ENCODE measurements at regions not wholly inside any gene's neighbourhood (a gene's known extent, or its start where the extent isn't known, plus 50 kb on each side); places are given as distances from the start of the nearest gene placed in this dataset.

DNA sequence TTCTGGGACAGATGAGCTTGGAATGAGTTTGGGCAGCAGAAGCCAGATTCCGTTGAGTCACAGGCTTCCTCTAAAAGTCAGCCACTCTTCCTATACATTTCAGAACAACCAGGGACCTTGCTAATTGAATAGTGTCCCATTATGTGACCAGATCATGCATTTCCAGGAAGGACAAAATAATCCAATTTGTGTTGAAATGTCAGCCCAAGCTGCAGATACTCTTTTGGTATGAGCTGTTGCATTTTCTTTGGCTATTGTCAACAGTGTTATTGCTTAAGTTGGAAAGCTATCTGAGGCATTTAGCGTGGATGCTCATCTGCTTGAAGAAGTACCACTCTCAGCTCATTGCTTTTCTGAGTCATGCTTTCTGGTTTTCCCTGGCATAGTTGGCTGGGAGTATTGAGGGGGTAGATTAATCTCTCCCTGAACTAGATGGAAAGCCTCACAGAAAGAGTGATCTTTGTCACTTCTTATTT, 223.7 kb upstream of the HABP2 start:
- DNase-seq: no peak

- DNase-seq: no peak
Observed at GRCh38 chr10:113331961-113332360, 220.9 kb upstream of the HABP2 start.

DNA sequence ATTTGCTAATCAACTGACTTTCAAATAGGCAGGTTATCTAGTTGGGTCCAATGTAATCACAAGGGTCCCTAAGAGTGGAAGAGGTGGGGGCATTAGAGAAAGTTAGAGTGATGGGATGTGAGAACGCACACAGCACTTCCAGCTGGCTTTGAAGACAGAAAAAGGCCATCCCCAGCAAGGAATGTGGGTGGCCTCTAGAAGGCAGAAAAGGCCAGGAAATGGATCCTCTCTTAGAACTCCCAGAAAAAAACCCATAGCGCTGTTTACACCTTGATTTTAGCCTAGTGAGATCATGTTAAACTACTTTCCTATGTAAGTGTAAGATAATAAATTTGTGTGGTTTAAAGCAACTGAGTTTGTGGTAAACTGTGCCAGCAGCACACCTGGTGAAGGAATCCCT, 219.5 kb upstream of the HABP2 start:
- DNase-seq: no peak

DNA sequence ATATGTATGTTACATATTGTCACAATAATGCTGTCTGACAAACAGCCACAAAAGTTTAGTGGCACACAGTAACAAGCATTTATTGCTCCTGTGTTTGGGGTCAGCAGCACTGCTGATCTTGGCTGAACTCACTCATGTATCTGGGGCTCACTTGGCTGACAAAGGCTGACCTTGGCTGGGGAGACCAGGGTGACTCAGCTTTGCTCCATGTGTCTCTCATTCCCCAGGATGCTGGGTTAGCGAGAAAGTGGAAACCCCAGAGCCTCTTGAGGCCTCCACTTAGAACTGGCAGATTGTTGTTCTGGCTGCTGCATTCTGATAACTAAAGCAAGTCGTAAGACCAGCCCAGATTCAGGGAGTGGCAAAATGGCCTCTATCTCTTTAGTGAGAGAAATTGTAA, 217.3 kb upstream of the HABP2 start:
- DNase-seq: no peak

GRCh38 chr10:113336549-113337130, 216.2 kb upstream of the HABP2 start:
- DNase-seq: no peak

DNA sequence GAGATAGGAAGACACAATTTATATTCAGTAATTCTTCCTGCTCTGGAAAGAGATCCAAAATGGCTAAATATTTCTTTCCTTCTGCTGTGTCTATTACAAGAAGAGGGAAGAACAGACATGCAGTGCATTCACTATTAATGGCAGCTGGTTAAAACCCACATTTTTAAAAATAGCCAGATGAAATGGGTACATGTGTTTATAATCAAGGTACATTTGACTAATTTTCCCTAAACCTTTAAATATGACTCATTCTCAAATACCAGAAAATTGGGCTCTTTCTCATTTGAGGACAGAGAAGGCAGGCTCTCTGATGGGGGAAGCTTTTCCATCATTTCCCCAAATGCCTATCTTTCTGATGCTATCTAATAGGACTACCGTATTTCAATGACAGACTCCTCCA, 215.7 kb upstream of the HABP2 start:
- no peak for DNase-seq

DNA sequence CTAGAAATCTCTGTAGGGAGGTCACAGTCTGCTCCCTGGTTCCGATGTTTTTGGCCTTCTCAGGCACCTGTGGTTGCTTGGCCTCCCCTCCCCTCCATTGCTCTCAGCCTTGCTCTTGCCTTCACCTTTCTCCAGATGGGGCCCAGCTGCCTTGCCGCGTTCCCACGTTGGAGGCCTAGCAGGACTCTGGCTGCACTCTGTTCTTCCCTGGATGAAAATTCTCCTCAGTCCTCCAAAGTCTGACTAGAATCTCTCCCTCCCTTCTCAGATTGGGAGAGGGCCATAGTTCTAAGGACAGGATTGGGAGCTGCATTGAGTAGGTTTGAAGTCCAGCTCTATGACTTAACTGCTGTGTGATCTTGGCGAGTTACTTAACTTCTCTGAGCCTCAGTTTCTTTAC, 213.7 kb upstream of the HABP2 start:
- DNase-seq: no peak

- DNase-seq: no peak
Observed at GRCh38 chr10:113340282-113340681, 212.6 kb upstream of the HABP2 start.

DNA sequence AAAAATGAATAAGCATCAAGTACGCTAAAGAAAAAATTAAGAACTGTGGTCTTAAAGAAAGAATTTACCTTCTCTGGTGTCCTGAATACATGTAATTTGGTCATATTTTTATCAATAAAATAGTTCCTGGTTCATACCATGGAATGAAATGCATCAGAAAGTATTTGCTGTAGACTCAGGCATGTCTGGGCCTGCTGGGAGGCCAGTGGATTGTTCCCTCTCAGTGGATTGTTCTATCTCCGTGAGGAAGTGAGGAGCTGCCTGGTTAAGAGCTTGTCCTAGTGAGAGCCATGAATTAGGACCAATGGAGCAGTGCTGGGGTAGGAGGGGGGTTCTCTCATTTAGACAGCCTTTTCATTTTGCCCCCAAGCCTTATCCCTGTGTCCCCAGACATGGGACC, 211.7 kb upstream of the HABP2 start:
- DNase-seq: no peak

DNA sequence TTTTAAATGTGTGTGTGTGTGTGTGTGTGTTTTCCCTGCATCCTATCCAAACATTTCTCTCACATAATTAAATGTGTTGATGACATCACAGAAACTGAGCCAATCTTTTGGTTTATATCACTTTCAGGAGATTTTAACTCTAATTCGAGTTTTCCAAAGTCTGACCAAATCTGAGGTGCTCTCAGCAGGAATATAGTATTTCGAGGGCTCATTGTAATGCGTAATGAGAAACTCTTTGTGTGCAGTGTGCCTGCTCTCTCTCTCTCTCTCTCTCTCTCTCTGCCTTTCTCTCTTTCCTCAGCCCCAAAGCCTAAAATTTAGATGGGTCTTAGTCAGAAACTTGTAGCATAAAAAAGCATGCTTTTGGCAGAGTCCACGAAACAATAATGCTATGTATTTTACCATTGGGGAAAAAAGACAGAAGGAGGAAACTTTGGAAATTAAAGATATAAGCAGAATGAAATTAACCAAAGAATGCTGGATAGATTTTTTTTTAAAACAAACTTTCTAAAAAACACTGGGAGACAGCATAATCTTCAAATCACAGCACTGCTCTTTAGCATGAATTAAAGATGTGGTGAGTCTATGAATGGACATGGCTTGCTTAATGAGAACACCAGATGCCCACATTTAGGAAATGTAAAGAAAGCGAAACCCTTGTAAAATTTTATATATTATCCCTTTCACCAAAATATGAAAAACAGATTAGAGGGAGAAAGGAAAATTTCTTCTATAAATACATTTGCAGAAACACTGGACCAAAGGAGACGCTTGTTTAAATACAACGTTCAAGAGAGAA, 206.8 kb upstream of the HABP2 start:
- no peak for DNase-seq

DNA sequence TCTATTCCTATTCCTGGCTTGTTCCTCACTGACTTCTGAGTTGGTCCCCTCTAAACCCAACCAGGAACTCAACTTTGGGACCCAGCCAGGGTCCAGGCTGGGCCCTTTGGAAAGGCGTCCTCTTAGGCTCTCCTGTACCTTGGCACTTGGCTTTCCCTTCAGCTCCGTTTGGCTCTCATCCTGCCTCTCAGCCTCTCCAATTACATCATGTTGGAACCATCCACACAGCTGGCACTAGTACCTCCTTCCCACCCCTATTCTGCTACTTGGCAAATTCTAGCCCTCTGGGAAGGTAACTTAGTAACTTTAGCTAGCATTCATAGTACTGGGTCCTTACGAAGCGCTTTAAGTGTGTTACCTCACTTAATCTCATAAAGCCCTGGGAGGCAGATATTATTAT, 205.3 kb upstream of the HABP2 start:
- no peak for DNase-seq

- DNase-seq: no peak
Observed at GRCh38 chr10:113348694-113349093, 204.2 kb upstream of the HABP2 start.

DNA sequence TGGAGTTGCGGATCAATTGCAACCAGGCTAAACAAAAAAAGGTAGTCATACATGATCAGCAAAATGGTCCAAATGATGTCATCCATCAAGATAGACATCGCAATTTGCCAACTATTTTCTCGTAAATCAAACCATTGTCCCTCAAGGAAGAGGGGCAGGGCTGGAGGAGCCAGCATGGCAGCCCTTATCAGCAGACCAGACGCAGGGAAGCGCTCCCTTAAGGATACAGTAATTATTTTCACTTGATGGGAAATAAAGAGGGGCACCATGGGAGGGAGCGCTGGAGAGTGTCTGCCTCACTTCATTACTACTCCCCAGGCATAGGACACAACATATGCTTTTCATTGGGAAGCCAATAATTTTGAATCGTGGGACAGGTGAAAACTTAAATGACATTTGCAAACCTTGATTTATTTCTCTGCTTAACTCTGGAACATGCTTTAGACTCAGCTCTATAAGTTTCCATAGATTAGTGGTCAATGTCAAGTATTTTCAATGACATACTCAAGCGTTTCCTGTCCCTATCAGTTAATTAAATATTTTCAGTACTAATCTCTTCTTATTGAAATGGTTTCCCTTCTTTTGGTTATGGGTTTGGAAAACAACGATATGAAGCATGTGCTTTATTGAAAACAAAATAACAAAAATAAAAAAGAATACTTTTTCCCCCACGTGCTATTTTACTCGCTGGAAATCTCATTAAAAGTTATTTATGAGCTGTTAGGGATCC, 202.4 kb upstream of the HABP2 start:
- DNase-seq: no peak

DNA sequence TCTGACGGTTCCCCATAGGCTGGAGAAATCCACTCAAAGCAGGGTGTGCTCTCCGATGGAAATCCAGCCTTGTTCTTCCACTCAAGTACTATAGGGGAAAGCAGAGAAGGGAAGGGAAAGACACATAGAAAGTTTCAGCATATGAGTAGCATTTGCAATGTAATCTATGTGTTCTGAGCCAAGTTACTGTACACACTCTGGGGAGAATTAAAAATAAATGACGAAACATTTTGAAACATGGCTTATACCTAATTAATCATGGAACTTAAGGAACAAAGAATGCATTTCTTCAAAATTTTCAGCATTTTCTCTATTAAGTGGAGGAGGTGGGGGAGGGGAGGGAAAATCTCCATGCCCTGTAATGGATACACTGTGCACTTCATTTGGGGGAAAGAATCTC, 198.1 kb upstream of the HABP2 start:
- DNase-seq: no peak

DNA sequence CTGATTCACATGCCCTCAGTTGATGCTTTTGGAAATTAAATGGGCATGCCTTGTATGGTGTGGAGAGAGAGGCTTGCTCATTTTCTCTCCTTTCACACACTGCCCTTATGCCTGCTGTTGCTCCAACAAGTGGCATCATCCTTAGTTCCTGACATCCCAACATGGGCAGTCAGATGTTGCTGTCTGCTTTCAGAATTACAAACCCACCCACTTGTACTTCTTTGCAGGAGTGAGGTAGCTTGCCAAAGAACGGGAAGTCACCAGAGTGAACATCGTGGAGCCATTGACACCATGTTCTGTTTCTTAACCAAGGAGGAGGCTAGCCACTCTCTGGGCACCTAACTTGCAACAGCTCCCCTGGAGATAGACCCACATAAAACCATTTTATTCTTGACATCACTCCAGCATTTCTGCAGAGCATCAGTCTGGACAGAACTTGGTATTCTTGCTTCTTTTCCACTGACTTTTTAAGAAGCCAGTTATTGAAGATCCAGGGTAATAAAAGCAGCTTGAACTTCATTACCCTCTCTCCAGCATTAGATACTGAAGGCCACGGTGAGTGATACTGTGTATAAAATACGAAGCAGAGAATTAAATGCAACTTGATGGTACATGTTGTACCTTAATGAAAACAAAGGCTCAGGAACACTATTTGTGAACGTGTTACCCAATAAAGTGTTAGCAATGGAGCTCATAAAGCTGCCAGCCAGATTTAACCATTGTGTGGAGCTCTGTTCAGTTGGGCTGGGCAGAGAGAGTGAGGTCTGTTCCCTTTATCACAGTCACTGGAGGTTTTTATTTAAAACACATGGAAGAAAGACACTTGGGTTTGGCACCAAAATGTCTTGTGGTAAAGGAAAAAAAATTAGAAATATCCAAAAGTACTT, 195.8 kb upstream of the HABP2 start:
- no peak for DNase-seq

- no peak for DNase-seq
Observed at GRCh38 chr10:113357681-113358300, 195.1 kb upstream of the HABP2 start.

DNA sequence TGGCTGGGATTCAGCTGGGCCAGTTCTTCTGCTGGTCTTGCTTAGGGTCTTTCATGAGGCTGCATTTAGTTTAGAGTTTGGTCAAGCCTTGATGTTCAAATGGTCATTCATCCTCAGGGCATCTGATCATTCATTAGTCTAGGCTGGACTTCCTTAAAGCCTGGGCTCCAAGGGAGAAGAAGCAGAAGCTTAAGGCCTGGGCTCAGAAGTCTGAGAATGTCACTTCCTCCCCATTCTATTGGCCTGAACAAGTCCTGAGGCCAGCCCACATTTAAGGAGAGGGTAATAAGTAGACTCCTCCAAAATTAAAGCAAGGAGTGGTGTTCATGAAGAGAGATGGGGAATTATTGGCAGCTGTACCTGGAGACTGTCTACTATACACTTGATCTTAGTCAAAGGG, 193.2 kb upstream of the HABP2 start:
- DNase-seq: no peak

GRCh38 chr10:113360870-113361269, 192.0 kb upstream of the HABP2 start:
- no peak for DNase-seq

GRCh38 chr10:113362645-113363091, 190.2 kb upstream of the HABP2 start:
- DNase-seq: no peak

DNA sequence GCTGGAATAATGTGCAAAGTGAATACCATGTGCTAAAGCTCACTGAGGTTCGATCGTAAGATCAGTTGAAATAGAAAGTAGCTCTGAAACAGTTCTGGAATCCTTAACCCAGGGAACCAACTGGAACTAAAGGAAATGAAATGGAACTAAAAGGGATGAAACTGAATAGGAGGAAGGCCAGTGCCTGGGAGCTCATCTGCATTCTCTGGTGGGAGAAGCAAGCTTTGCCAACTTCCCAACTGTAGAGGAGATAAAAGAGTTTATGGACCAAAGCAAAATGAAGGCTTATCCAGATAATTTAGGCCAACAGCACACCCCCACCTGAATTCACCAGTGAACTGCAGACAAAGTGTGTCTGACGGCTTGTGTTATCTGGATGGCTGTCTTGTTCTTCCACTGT, 188.6 kb upstream of the HABP2 start:
- DNase-seq: no peak

DNA sequence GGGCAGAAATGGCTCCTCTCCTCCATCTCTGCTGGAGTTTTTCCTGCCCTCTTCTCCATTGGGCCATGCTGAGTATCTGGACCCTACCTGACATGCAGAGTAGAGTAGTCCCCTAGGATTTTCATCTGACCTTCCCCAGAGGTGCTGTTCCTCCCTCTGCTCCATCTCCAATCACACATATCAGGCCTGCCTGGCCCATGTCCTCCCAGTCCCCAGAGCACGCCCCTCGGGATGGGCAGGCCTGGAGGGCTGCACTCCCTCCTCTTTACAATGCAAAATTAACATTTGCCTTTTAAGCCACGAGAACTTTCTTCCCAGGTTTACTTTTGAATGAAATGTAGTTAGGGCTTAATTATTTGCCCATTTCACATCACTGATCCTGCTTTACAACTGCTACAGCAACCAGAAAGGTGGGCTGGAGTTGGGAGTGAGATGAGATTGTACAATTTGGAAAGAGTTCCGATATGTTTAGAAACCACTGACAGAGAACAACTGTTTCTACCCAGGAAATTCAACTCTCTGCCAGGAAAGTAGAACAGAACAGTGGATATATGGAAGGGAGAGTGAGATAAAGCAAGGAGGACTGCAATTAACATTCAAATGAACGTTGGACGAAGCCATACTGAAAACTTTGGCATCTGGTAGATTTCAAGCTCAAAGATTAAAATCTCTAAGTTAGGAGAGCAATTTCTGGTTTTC, 184.0 kb upstream of the HABP2 start:
- no peak for DNase-seq

- no peak for DNase-seq
Observed at GRCh38 chr10:113369365-113369694, 183.5 kb upstream of the HABP2 start.
